NB4 (cell line): ENCODE measurements at regions not wholly inside any gene's neighbourhood (a gene's known extent, or its start where the extent isn't known, plus 50 kb on each side); places are given as distances from the start of the nearest gene placed in this dataset.

Experiments used
- MYC ChIP-seq: IDR thresholded peaks from 2 replicates; pipeline ENCODE4 v1.6.1; 2011; ENCODE audit warnings: low read depth, low read length
- POLR2A ChIP-seq: IDR thresholded peaks from 2 replicates; pipeline ENCODE4 v1.6.1; 2011; ENCODE audit warnings: mild to moderate bottlenecking; ENCODE audit not compliant: insufficient read length; ENCODE audit errors: extremely low read depth
- TF ChIP-seq, protein P1 (sequence below): IDR thresholded peaks from one replicate; pipeline ENCODE4 v1.5.1; 2012; ENCODE audit warnings: low read depth, low read length
- TF ChIP-seq, protein P2 (sequence below): IDR thresholded peaks from 2 replicates; pipeline ENCODE4 v1.6.1; 2011; ENCODE audit warnings: low read depth, low read length

DNA sequence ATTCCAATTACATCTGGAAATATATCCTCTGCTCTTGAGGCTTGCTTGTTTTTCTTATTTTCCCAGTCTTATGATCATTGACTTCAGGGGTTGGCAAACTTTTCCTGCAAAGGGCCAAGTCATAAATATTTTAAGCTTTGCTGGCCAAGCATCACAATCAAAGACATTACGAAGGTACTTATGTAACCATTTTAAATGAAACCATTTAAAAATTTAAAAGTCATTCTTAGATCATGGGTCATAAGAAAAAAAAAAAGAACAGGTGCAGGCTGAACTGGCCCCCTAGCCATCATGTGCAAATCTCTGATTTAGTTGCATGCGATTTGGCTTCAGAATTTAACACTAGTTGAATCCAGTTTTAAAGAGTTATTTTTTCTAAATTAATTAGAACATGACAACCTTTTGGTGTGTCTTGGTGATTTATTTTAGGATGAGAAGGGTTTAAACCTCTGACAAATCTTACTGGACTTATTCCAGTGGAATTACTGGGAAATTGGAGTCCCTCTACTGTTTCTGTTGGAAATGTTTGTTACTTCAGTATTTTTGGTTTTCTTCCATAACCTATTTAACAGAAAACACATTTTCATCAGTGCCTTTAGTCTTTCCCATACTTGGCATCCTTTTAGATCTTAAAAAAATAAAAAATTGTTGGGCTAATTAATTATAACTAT, 148.1 kb downstream of the NHLRC3 start:
- TF ChIP-seq, protein P1, sequence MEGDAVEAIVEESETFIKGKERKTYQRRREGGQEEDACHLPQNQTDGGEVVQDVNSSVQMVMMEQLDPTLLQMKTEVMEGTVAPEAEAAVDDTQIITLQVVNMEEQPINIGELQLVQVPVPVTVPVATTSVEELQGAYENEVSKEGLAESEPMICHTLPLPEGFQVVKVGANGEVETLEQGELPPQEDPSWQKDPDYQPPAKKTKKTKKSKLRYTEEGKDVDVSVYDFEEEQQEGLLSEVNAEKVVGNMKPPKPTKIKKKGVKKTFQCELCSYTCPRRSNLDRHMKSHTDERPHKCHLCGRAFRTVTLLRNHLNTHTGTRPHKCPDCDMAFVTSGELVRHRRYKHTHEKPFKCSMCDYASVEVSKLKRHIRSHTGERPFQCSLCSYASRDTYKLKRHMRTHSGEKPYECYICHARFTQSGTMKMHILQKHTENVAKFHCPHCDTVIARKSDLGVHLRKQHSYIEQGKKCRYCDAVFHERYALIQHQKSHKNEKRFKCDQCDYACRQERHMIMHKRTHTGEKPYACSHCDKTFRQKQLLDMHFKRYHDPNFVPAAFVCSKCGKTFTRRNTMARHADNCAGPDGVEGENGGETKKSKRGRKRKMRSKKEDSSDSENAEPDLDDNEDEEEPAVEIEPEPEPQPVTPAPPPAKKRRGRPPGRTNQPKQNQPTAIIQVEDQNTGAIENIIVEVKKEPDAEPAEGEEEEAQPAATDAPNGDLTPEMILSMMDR = no peak
- no peak for TF ChIP-seq POLR2A
- TF ChIP-seq, protein P2, sequence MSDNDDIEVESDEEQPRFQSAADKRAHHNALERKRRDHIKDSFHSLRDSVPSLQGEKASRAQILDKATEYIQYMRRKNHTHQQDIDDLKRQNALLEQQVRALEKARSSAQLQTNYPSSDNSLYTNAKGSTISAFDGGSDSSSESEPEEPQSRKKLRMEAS = no peak
- no peak for TF ChIP-seq MYC
